GM12801 (cell line): ENCODE measurements at regions not wholly inside any gene's neighbourhood (a gene's known extent, or its start where the extent isn't known, plus 50 kb on each side); places are given as distances from the start of the nearest gene placed in this dataset.

Experiments used
- TF ChIP-seq, protein P1 (sequence below): IDR thresholded peaks from one replicate; pipeline ENCODE4 v1.5.1; 2011; ENCODE audit warnings: control low read depth; ENCODE audit not compliant: insufficient read length; ENCODE audit errors: extremely low read depth

- TF ChIP-seq, protein P1, sequence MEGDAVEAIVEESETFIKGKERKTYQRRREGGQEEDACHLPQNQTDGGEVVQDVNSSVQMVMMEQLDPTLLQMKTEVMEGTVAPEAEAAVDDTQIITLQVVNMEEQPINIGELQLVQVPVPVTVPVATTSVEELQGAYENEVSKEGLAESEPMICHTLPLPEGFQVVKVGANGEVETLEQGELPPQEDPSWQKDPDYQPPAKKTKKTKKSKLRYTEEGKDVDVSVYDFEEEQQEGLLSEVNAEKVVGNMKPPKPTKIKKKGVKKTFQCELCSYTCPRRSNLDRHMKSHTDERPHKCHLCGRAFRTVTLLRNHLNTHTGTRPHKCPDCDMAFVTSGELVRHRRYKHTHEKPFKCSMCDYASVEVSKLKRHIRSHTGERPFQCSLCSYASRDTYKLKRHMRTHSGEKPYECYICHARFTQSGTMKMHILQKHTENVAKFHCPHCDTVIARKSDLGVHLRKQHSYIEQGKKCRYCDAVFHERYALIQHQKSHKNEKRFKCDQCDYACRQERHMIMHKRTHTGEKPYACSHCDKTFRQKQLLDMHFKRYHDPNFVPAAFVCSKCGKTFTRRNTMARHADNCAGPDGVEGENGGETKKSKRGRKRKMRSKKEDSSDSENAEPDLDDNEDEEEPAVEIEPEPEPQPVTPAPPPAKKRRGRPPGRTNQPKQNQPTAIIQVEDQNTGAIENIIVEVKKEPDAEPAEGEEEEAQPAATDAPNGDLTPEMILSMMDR: no peak
Observed at GRCh38 chr17:74037320-74037719, 166.2 kb upstream of the RPL38 start.

- TF ChIP-seq, protein P1: no peak
Observed at GRCh38 chr17:74040291-74040690, 163.2 kb upstream of the RPL38 start.

DNA sequence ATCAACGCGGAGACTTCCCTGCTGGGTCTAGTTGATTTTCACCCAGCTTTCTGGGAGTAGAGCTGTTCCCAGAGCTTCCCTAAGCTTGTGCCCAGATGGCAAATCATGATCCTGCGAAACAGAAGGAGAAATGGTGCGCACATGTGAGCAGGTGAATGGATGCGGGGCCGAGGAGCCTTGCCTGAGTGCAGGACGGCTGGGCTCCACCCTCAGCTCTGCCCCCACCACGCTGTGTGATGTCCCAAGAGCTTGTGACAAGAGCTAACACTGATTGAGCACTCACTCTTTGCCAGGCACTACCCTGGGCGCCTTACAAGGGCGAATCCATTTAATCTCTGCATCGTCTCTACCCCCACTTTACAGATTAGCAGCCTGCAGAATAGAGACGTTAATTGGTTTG is 162.7 kb upstream of the RPL38 start:
- TF ChIP-seq, protein P1: no peak

DNA sequence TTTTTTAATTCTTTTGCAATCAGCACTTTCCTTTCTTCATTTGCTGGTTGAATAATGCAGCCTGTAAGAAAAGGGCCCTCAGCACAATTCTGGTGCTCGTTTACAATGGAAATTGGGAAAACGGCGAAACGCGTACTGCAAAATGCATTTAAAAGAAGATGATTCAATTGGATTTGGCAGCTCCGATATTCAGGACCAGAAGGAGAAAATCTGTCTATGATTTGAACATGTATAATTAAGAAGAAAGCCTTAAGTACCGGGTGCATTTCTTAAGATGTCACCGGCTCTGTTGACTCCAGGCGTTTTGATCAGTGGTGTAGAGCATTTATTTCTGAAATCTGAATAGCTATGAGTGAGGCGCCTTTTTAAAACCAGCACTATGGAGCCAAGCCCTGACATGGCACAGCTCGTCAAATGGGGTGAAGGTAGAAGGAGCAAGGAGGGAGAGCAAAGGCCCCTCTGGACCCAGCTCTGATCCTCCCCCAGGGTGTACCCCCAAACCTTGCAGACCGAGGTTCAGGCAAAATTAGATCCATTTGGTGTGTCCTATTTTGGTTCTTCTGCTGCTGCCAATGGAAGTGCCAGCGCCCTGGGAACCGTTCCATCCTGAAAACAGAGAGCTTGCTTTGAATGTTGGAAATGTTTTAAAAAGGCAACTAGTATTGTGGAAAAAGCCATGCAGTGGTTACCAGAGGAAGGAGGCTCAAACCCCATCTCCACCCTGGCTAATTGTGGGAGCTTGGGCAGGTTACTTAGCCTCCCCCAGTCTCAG is 161.4 kb upstream of the RPL38 start:
- TF ChIP-seq, protein P1: no peak

DNA sequence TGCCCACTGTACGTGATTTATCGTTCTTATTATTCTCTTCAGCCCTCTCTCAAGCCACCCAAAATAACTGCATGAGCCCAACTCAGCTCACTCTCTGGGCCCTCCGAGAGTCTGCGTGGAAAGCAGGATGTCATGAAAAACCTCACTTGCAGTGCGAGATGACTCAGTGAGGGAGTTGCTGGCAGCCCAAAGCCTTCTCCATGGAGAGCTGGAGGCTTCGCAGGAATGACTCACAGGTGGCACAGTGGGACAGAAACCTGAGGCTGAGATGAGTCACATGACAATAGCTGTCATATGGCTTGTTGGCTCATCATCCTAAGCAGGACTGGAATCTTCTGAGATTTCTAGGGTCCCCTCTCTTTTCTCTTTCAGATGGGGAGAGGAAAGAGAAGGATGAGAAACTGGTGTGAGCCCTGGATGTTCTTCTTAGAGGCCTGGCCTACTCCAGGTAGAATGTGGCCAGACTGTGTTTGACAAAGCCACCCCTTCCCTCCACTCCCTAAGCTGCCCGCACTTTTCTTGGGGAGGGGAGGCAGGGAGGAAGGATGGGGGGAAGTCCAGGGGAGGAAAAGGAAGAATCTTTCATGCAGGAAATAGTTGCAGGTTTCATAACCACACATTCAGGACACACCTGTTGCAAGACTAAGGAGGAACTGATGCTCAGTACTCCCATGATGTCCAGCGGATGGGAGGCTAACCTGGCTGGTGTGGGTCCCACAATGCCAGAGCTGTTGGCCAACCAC is 160.6 kb upstream of the RPL38 start:
- TF ChIP-seq, protein P1: no peak

DNA sequence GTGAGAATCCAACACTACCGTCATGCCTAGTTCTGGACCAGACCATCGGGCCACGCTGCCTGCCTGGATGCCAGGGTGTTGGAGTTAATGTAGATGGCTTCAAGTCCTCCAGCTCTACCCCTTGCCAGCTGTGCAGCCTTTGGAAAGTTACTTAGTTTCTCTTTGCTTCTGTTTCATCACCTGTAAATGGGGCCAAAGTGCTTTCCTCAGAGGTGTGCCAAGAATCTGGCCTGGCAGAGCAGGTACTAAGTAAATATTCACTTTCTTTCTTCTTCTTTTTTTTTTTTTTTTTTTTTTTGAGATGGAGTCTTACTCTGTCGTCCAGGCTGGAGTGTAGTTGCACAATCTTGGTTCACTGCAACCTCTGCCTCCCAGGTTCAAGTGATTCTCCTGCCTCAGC is 159.5 kb upstream of the RPL38 start:
- TF ChIP-seq, protein P1: no peak

- TF ChIP-seq, protein P1: no peak
Observed at GRCh38 chr17:74045608-74046280, 157.7 kb upstream of the RPL38 start.
